ENCODE measurements at regions not wholly inside any gene's neighbourhood (a gene's known extent, or its start where the extent isn't known, plus 50 kb on each side); places are given as distances from the start of the nearest gene placed in this dataset.
"Not testable (repeated sequence)": the region's sequence is repeated elsewhere in the genome, so short reads cannot be mapped to it uniquely, and the experiment has no call there.

GRCh38 chr2:107511970-107512789, 314.5 kb upstream of the RGPD4 start:
- DNase-seq (no peak), ATAC-seq (ENCODE audit: low read depth in 2 of 2) (no peak)
- Mint-ChIP-seq H3K36me3 (no peaks in the 10 kb centered on the region), H3K4me1 (no peaks in the 10 kb centered on the region), H3K4me3 (no peak overlapping the region), H3K9me3 (peaks cover 0 to 11% (median 6%) of the 10 kb centered on the region in 7 donors), H3K27ac (no peak overlapping the region), H3K27me3 (no peaks in the 10 kb centered on the region)

- Mint-ChIP-seq H3K4me1 (no peaks in the 10 kb centered on the region), H3K27me3 (no peaks in the 10 kb centered on the region), H3K27ac (no peak overlapping the region), H3K4me3 (no peak overlapping the region), H3K9me3 (peaks cover 0 to 10% (median 5%) of the 10 kb centered on the region in 7 donors), H3K36me3 (no peaks in the 10 kb centered on the region)
- DNase-seq (no peak), ATAC-seq (ENCODE audit: low read depth in 2 of 2) (no peak)
Observed at GRCh38 chr2:107525406-107525805, 301.3 kb upstream of the RGPD4 start.

GRCh38 chr2:107529146-107529545, 297.5 kb upstream of the RGPD4 start:
- peaks cover 0 to 8% (median 5%) of the 10 kb centered on the region in 7 donors for H3K9me3 Mint-ChIP-seq
- no peak overlapping the region for H3K27ac Mint-ChIP-seq
- no peaks in the 10 kb centered on the region for H3K4me1 Mint-ChIP-seq
- H3K36me3 Mint-ChIP-seq = no peaks in the 10 kb centered on the region
- ATAC-seq (ENCODE audit: low read depth in 2 of 2) = no peak
- DNase-seq = no peak
- H3K27me3 Mint-ChIP-seq = no peaks in the 10 kb centered on the region
- no peak overlapping the region for H3K4me3 Mint-ChIP-seq

GRCh38 chr2:107530046-107530445, 296.6 kb upstream of the RGPD4 start:
- Mint-ChIP-seq H3K36me3 (no peaks in the 10 kb centered on the region), H3K4me1 (no peaks in the 10 kb centered on the region), H3K4me3 (no peak overlapping the region), H3K9me3 (peaks cover 0 to 13% (median 5%) of the 10 kb centered on the region in 7 donors), H3K27ac (no peak overlapping the region), H3K27me3 (no peaks in the 10 kb centered on the region)
- DNase-seq (no peak), ATAC-seq (ENCODE audit: low read depth in 2 of 2) (no peak)

- H3K27ac Mint-ChIP-seq = no peak overlapping the region
Observed at GRCh38 chr2:107534926-107535325, 291.8 kb upstream of the RGPD4 start.

GRCh38 chr2:107535905-107536689, 290.6 kb upstream of the RGPD4 start:
- H3K27me3 Mint-ChIP-seq; H3K4me1 Mint-ChIP-seq; DNase-seq; H3K27ac Mint-ChIP-seq; H3K4me3 Mint-ChIP-seq; H3K9me3 Mint-ChIP-seq; ATAC-seq (ENCODE audit: low read depth in 2 of 2); H3K36me3 Mint-ChIP-seq: not testable (repeated sequence)

More at GRCh38 chr2:107534926-107535325, 291.8 kb upstream of the RGPD4 start:
- no peak for DNase-seq
- H3K4me3 Mint-ChIP-seq = no peak overlapping the region
- H3K9me3 Mint-ChIP-seq = peaks cover 0 to 9% (median 6%) of the 10 kb centered on the region in 7 donors
- ATAC-seq (ENCODE audit: low read depth in 2 of 2) = no peak
- H3K36me3 Mint-ChIP-seq = no peaks in the 10 kb centered on the region
- no peaks in the 10 kb centered on the region for H3K27me3 Mint-ChIP-seq
- no peaks in the 10 kb centered on the region for H3K4me1 Mint-ChIP-seq

GRCh38 chr2:107542314-107542740, 284.4 kb upstream of the RGPD4 start:
- ATAC-seq (ENCODE audit: low read depth in 2 of 2) = no peak
- Mint-ChIP-seq H3K4me1 (no peaks in the 10 kb centered on the region), H3K4me3 (no peak overlapping the region), H3K27me3 (no peaks in the 10 kb centered on the region), H3K27ac (no peak overlapping the region), H3K9me3 (peaks cover 0 to 2% (median 0%) of the 10 kb centered on the region in 7 donors), H3K36me3 (no peaks in the 10 kb centered on the region)
- DNase-seq = no peak

GRCh38 chr2:107543793-107544192, 282.9 kb upstream of the RGPD4 start:
- no peak overlapping the region for H3K4me3 Mint-ChIP-seq
- no peaks in the 10 kb centered on the region for H3K4me1 Mint-ChIP-seq
- DNase-seq (no peak), ATAC-seq (ENCODE audit: low read depth in 2 of 2) (no peak)
- no peak overlapping the region for H3K27ac Mint-ChIP-seq
- no peaks in the 10 kb centered on the region for H3K36me3 Mint-ChIP-seq
- H3K9me3 Mint-ChIP-seq = peaks cover 0 to 2% (median 0%) of the 10 kb centered on the region in 7 donors
- H3K27me3 Mint-ChIP-seq = no peaks in the 10 kb centered on the region

GRCh38 chr2:107545066-107545465, 281.6 kb upstream of the RGPD4 start:
- Mint-ChIP-seq H3K9me3 (peaks cover 0 to 2% (median 0%) of the 10 kb centered on the region in 7 donors), H3K4me1 (no peaks in the 10 kb centered on the region), H3K36me3 (no peaks in the 10 kb centered on the region), H3K4me3 (no peak overlapping the region), H3K27me3 (no peaks in the 10 kb centered on the region), H3K27ac (no peak overlapping the region)
- ATAC-seq (ENCODE audit: low read depth in 2 of 2) (no peak), DNase-seq (no peak)

GRCh38 chr2:107545851-107546250, 280.8 kb upstream of the RGPD4 start:
- peaks cover 0 to 2% (median 0%) of the 10 kb centered on the region in 7 donors for H3K9me3 Mint-ChIP-seq
- DNase-seq (no peak), ATAC-seq (ENCODE audit: low read depth in 2 of 2) (no peak)
- no peak overlapping the region for H3K4me3 Mint-ChIP-seq
- no peaks in the 10 kb centered on the region for H3K36me3 Mint-ChIP-seq
- H3K4me1 Mint-ChIP-seq = no peaks in the 10 kb centered on the region
- H3K27ac Mint-ChIP-seq = no peak overlapping the region
- H3K27me3 Mint-ChIP-seq = no peaks in the 10 kb centered on the region

- Mint-ChIP-seq H3K9me3 (peaks cover 0 to 5% (median 0%) of the 10 kb centered on the region in 7 donors), H3K4me1 (no peaks in the 10 kb centered on the region), H3K27ac (no peak overlapping the region), H3K36me3 (no peaks in the 10 kb centered on the region), H3K27me3 (no peaks in the 10 kb centered on the region), H3K4me3 (no peak overlapping the region)
- ATAC-seq (ENCODE audit: low read depth in 2 of 2) (no peak), DNase-seq (no peak)
Observed at GRCh38 chr2:107548216-107548615, 278.5 kb upstream of the RGPD4 start.

GRCh38 chr2:107553046-107553445, 273.6 kb upstream of the RGPD4 start:
- Mint-ChIP-seq H3K4me1 (no peaks in the 10 kb centered on the region), H3K9me3 (peaks cover 6 to 37% (median 22%) of the 10 kb centered on the region in 7 donors), H3K27me3 (no peaks in the 10 kb centered on the region), H3K4me3 (no peak overlapping the region), H3K27ac (no peak overlapping the region), H3K36me3 (no peaks in the 10 kb centered on the region)
- ATAC-seq (ENCODE audit: low read depth in 2 of 2) (no peak), DNase-seq (no peak)

- Mint-ChIP-seq H3K36me3 (no peaks in the 10 kb centered on the region), H3K4me3 (no peak overlapping the region), H3K9me3 (peaks cover 6 to 37% (median 22%) of the 10 kb centered on the region in 7 donors), H3K4me1 (no peaks in the 10 kb centered on the region), H3K27me3 (no peaks in the 10 kb centered on the region), H3K27ac (no peak overlapping the region)
- DNase-seq (no peak), ATAC-seq (ENCODE audit: low read depth in 2 of 2) (no peak)
Observed at GRCh38 chr2:107553539-107553938, 273.2 kb upstream of the RGPD4 start.
